ENCODE measurements at regions not wholly inside any gene's neighbourhood (a gene's known extent, or its start where the extent isn't known, plus 50 kb on each side); places are given as distances from the start of the nearest gene placed in this dataset.

GRCh38 chr3:43787330-43787729 lies 96.6 kb downstream of the ABHD5 start:
- BruUV-seq (replicated peaks), result no TSS peak
- H3K4me3 ChIP-seq (ENCODE audit: low read depth in 2 of 2, low read length in 2 of 2), result no peak overlapping the region
- H3K4me1 ChIP-seq (ENCODE audit: control insufficient read depth, insufficient read depth, low read length), result no peaks in the 10 kb centered on the region
- ATAC-seq (no peak), DNase-seq (ENCODE audit: low read depth, low spot score) (no peak)
- H3K9me3 ChIP-seq (ENCODE audit: control insufficient read depth, insufficient read depth, low read depth, low read length), result no peaks in the 10 kb centered on the region
- no peak for TF ChIP-seq TCF7L2 (IDR thresholded peaks at IDR 0.05; ENCODE audit: low read depth, low read length)
- TF ChIP-seq CTCF (IDR thresholded peaks at IDR 0.05), result no peak
- TF ChIP-seq SIN3A (IDR thresholded peaks at IDR 0.05; ENCODE audit: borderline replicate concordance, insufficient read depth, low read depth, low read length), result no peak
- no peak for TF ChIP-seq REST (IDR thresholded peaks at IDR 0.05; ENCODE audit: insufficient read depth in 1 of 2, low read depth in 2 of 2, low read length in 1 of 2)
- no peak for TF ChIP-seq POLR2AphosphoS5 (IDR thresholded peaks at IDR 0.05; ENCODE audit: low read depth, low read length)
- in situ Hi-C loops (cut with HindIII; ENCODE audit: low pct_unique_long_range_greater_than_20kb, low sequenced_read_pairs) (no loop called here), intact Hi-C loops (cut with micrococcal nuclease; ENCODE audit: unreplicated experiment) (no loop called here)
- ChIA-PET POLR2A (no interaction called here), CTCF (no interaction called here)
- no peaks in the 10 kb centered on the region; the same call in 1 of the 2 replicates for H3K27me3 ChIP-seq (ENCODE audit: control insufficient read depth, insufficient read depth, low read length)
- no peak overlapping the region for H3K27ac ChIP-seq (ENCODE audit: low read length)
- H3K36me3 ChIP-seq (ENCODE audit: control insufficient read depth, insufficient read depth, low read length), result no peaks in the 10 kb centered on the region

GRCh38 chr3:43789028-43789427 lies 98.3 kb downstream of the ABHD5 start:
- TF ChIP-seq TCF7L2 (IDR thresholded peaks at IDR 0.05; ENCODE audit: low read depth, low read length) (no peak), SIN3A (IDR thresholded peaks at IDR 0.05; ENCODE audit: borderline replicate concordance, insufficient read depth, low read depth, low read length) (no peak), REST (IDR thresholded peaks at IDR 0.05; ENCODE audit: insufficient read depth in 1 of 2, low read depth in 2 of 2, low read length in 1 of 2) (no peak), CTCF (IDR thresholded peaks at IDR 0.05) (no peak), POLR2AphosphoS5 (IDR thresholded peaks at IDR 0.05; ENCODE audit: low read depth, low read length) (no peak)
- Histone ChIP-seq H3K4me1 (ENCODE audit: control insufficient read depth, insufficient read depth, low read length) (no peaks in the 10 kb centered on the region), H3K36me3 (ENCODE audit: control insufficient read depth, insufficient read depth, low read length) (no peaks in the 10 kb centered on the region), H3K4me3 (ENCODE audit: low read depth in 2 of 2, low read length in 2 of 2) (no peak overlapping the region), H3K9me3 (ENCODE audit: control insufficient read depth, insufficient read depth, low read depth, low read length) (no peaks in the 10 kb centered on the region), H3K27ac (ENCODE audit: low read length) (no peak overlapping the region), H3K27me3 (ENCODE audit: control insufficient read depth, insufficient read depth, low read length) (no peaks in the 10 kb centered on the region; the same call in 1 of the 2 replicates)
- no TSS peak for BruUV-seq (replicated peaks)
- intact Hi-C loops (cut with micrococcal nuclease; ENCODE audit: unreplicated experiment) (no loop called here), in situ Hi-C loops (cut with HindIII; ENCODE audit: low pct_unique_long_range_greater_than_20kb, low sequenced_read_pairs) (no loop called here)
- ChIA-PET POLR2A (no interaction called here), CTCF (no interaction called here)
- DNase-seq (ENCODE audit: low read depth, low spot score), result no peak
- no peak for ATAC-seq

All from Panc1 (cell line).